Parathyroid adenoma (tissue), 2 donors: ENCODE measurements at regions not wholly inside any gene's neighbourhood (a gene's known extent, or its start where the extent isn't known, plus 50 kb on each side); places are given as distances from the start of the nearest gene placed in this dataset.
"Not testable (repeated sequence)": the region's sequence is repeated elsewhere in the genome, so short reads cannot be mapped to it uniquely, and the experiment has no call there.

Source experiments
- H2AFZ ChIP-seq: fragments of 300-600 bp; sonication (generic); one replicate; pipeline ENCODE4 v1.7.0; 2017; ENCODE audit warnings: antibody characterized with exemption, mild to moderate bottlenecking
- H3K27ac ChIP-seq: fragments of 300-600 bp; sonication (generic); one replicate; pipeline ENCODE4 v1.7.0; 2017
- H3K27me3 ChIP-seq: fragments of 300-600 bp; sonication (generic); one replicate; pipeline ENCODE4 v1.7.0; 2017; ENCODE audit warnings: low read length; ENCODE audit not compliant: control insufficient read depth, insufficient read depth
- H3K36me3 ChIP-seq: fragments of 300-600 bp; sonication (generic); one replicate; pipeline ENCODE4 v1.7.0; 2017; ENCODE audit warnings: low read length; ENCODE audit not compliant: control insufficient read depth, insufficient read depth
- H3K4me1 ChIP-seq: fragments of 300-600 bp; sonication (generic); one replicate; pipeline ENCODE4 v1.7.0; 2017; ENCODE audit warnings: control low read depth
- H3K4me2 ChIP-seq: fragments of 300-600 bp; sonication (generic); one replicate; pipeline ENCODE4 v1.7.0; 2017; ENCODE audit warnings: low read length
- H3K4me3 ChIP-seq: fragments of 300-600 bp; sonication (generic); one replicate; pipeline ENCODE4 v1.7.0; 2017; ENCODE audit warnings: low read depth, low read length
- H3K79me2 ChIP-seq: fragments of 300-600 bp; sonication (generic); one replicate; pipeline ENCODE4 v1.7.0; 2017; ENCODE audit warnings: control low read depth
- H3K9ac ChIP-seq: fragments of 300-600 bp; sonication (generic); one replicate; pipeline ENCODE4 v1.7.0; 2017; ENCODE audit warnings: mild to moderate bottlenecking
- H3K9me3 ChIP-seq: fragments of 300-600 bp; sonication (generic); one replicate; pipeline ENCODE4 v1.7.0; 2017; ENCODE audit warnings: low read length; ENCODE audit not compliant: control insufficient read depth
- TF ChIP-seq, protein P1 (sequence below): fragments of 300-600 bp; sonication (generic); IDR thresholded peaks from one replicate; pipeline ENCODE4 v1.7.0; 2017; ENCODE audit warnings: antibody characterized with exemption, mild to moderate bottlenecking
- donor health status: primary hyperparathyroidism.

DNA sequence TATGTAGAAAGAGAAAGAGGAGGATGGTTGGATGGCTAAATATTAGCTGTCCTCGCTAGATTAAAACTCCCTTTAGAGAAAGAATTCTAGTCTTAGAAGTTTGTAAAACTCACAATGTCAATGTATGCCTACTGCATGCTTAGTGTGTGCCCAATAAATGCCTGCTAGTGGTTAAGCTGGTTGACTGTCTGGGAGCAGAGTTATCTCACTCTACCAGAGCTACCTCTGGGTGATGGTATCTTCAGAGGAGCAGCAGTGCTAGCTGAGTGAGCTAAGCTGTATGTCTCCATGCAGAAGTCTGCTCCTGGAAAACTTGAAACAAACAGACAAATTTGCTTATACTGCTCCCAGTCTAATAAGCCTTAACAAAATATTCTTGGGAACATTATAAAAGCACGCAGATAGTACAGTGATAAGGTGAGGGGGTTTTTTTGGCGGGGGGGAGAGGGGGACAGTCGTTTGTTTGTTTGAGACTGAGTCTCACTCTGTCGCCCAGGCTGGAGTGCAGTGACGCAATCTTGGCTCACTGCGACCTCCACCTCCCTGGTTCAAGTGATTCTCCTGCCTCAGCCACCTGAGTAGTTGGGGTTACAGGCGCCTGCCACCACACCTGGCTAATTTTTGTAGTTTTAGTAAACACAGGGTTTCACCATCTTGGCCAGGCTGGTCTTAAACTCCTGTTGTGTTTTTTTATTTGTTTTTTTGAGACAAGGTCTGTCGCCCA lies 202.8 kb upstream of the TSC22D1 start:
- H3K27me3 ChIP-seq = no peaks in the 10 kb centered on the region
- TF ChIP-seq, protein P1, sequence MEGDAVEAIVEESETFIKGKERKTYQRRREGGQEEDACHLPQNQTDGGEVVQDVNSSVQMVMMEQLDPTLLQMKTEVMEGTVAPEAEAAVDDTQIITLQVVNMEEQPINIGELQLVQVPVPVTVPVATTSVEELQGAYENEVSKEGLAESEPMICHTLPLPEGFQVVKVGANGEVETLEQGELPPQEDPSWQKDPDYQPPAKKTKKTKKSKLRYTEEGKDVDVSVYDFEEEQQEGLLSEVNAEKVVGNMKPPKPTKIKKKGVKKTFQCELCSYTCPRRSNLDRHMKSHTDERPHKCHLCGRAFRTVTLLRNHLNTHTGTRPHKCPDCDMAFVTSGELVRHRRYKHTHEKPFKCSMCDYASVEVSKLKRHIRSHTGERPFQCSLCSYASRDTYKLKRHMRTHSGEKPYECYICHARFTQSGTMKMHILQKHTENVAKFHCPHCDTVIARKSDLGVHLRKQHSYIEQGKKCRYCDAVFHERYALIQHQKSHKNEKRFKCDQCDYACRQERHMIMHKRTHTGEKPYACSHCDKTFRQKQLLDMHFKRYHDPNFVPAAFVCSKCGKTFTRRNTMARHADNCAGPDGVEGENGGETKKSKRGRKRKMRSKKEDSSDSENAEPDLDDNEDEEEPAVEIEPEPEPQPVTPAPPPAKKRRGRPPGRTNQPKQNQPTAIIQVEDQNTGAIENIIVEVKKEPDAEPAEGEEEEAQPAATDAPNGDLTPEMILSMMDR = no peak
- H3K36me3 ChIP-seq = no peaks in the 10 kb centered on the region
- no peaks in the 10 kb centered on the region for H3K9me3 ChIP-seq
- no peak overlapping the region for H3K4me3 ChIP-seq
- peak overlapping the region; percentile 44 for H3K27ac ChIP-seq
- no peak overlapping the region for H3K9ac ChIP-seq
- H3K4me1 ChIP-seq = no peaks in the 10 kb centered on the region
- peak overlapping the region; percentile 62 for H2AFZ ChIP-seq
- H3K4me2 ChIP-seq = no peak overlapping the region
- no peaks in the 10 kb centered on the region for H3K79me2 ChIP-seq

DNA sequence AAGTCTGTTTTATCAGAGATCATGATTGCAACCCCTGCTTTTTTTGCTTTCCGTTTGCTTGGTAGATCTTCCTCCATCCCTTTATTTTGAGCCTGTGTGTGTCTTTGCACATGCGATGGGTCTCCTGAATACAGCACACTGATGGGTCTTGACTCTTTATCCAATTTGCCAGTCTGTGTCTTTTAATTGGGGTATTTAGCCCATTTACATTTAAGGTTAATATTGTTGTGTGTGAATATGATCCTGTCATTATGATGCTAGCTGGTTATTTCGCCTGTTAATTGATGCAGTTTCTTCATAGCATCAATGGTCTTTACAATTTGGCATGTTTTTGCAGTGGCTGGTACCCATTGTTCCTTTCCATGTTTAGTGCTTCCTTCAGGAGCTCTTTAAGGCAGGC lies 199.2 kb upstream of the TSC22D1 start:
- H2AFZ ChIP-seq, H3K36me3 ChIP-seq, H3K4me3 ChIP-seq, H3K4me1 ChIP-seq, H3K4me2 ChIP-seq, H3K27me3 ChIP-seq, H3K79me2 ChIP-seq, H3K9ac ChIP-seq, H3K27ac ChIP-seq, H3K9me3 ChIP-seq: not testable (repeated sequence)

DNA sequence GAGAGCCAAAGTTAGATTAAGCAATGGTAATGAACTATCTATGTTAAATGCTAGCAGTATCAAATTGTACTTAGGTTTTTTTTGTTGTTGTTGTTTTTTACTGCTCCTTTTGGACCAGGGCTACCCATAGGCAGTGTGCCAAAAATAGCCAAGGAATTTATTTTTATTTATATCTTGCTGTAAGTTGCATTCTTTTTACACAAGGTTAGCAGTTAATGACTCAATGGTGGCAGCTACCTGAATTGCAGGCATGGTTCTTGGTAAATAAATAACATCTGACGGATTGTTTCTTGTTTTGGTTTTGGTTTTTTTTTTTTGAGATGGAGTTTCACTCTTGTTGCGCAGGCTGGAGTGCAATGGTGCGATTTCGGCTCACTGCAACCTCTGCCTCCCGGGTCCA lies 194.8 kb upstream of the TSC22D1 start:
- TF ChIP-seq, protein P1 = no peak

DNA sequence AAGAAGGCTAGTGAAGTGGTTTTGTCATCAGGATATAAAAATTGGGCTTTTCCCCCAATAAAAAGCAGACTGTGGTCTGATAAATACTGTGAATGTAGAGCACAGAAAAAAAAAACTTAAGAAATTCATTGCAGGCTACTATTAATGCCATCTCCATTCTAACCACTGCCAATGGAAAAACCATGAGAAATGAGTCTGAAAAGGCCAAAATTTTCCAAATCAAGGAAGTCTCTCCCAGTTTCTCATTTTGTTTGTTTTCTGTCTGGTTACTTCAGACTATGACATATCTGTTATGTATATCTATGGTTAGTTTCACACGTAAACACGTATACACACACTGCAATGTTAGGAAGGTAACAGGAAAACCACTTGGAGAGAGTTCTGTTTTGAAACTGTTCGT lies 193.6 kb upstream of the TSC22D1 start:
- H3K4me1 ChIP-seq = peaks cover 2% of the 10 kb centered on the region
- no peaks in the 10 kb centered on the region for H3K36me3 ChIP-seq
- H2AFZ ChIP-seq = no peak overlapping the region
- no peak overlapping the region for H3K4me3 ChIP-seq
- no peaks in the 10 kb centered on the region for H3K27me3 ChIP-seq
- H3K4me2 ChIP-seq = no peak overlapping the region
- no peak overlapping the region for H3K27ac ChIP-seq
- H3K9me3 ChIP-seq = no peaks in the 10 kb centered on the region
- no peaks in the 10 kb centered on the region for H3K79me2 ChIP-seq
- TF ChIP-seq, protein P1 = no peak
- H3K9ac ChIP-seq = no peak overlapping the region

More for the DNA sequence above, 194.8 kb upstream of the TSC22D1 start:
- Histone ChIP-seq H3K79me2 (no peaks in the 10 kb centered on the region), H3K4me2 (no peak overlapping the region), H3K4me3 (no peak overlapping the region), H3K9ac (no peak overlapping the region), H2AFZ (no peak overlapping the region), H3K4me1 (no peaks in the 10 kb centered on the region), H3K36me3 (no peaks in the 10 kb centered on the region), H3K9me3 (no peaks in the 10 kb centered on the region), H3K27me3 (no peaks in the 10 kb centered on the region), H3K27ac (no peak overlapping the region)

DNA sequence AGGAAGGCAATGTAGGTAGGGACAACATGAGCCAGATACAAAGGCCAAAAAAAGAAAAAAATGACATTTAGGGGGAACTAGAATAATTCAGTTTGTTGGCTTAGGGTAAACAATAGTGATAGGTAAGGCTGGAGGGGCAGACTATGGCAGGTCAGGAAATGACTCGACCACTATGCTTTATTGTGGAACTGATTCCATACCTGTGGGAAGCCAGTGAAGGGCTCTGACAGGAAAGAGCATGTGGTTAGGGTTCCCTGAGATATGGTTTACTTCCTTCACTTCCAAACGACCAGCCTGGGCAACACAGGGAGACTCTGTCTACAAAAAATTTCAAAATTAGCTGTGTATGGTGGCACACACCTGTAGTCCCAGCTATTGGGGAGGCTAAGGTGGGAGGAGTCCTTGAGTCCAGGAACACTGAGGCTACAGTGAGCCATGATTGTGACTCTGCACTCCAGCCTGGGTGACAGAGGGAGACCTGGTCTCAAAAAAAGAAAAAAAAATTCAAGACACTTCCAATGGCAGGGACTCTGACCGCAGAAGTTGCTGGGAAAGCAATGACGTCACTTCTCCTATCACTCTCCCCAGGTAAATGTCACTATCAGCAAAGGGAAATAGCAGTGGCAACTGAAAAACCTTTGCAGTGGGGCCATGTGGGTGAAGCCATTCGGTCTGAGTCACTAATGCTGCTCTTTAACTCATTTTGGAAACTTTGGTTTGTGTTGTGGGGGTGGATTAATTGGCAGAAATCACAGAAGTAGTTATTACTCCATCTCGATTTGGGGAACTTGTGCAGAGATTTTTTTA lies 192.8 kb upstream of the TSC22D1 start:
- Histone ChIP-seq H3K4me3 (no peak overlapping the region), H3K9ac (no peak overlapping the region), H3K9me3 (no peaks in the 10 kb centered on the region), H3K27ac (no peak overlapping the region), H3K4me1 (peaks cover 4% of the 10 kb centered on the region), H2AFZ (no peak overlapping the region), H3K79me2 (no peaks in the 10 kb centered on the region), H3K4me2 (no peak overlapping the region), H3K36me3 (no peaks in the 10 kb centered on the region), H3K27me3 (no peaks in the 10 kb centered on the region)
- TF ChIP-seq, protein P1 = no peak
